Adipose tissue (tissue), 3 donors: ENCODE measurements at regions not wholly inside any gene's neighbourhood (a gene's known extent, or its start where the extent isn't known, plus 50 kb on each side); places are given as distances from the start of the nearest gene placed in this dataset.

Experiments used
- H3K27ac ChIP-seq: one replicate; pipeline ENCODE4 v1.5.1; 2013; ENCODE audit warnings: low read depth, low read length
- WGBS, 3 donors: extraction: QIAGEN DNeasy Blood & Tissue Kit; methylation state at CpG; one replicate each; pipeline ENCODE4 v1.1.7; 2013; 5-methylcytosine and 5-hydroxymethylcytosine counted together
- donor health status: healthy with polysubstance abuse.
- donor health status: Bipolar disorder and iron deficiency.
- donor health status: healthy.

- H3K27ac ChIP-seq: no peak overlapping the region
- WGBS, 3 donors: 93 to 96% (median 95%) methylated on average over 9 of the region's 9 CpGs
These were observed 335.5 kb downstream of the FOXO1 start for GRCh38 chr13:40330950-40331349.

GRCh38 chr13:40331802-40332201, 334.6 kb downstream of the FOXO1 start:
- no peak overlapping the region for H3K27ac ChIP-seq

GRCh38 chr13:40333226-40333625, 333.2 kb downstream of the FOXO1 start:
- 88 to 92% (median 91%) methylated on average over 4 of the region's 4 CpGs for WGBS, 3 donors
- H3K27ac ChIP-seq: no peak overlapping the region

- 71 to 89% (median 81%) methylated on average over 3 of the region's 3 CpGs for WGBS, 3 donors
- H3K27ac ChIP-seq: no peak overlapping the region
These were observed 332.4 kb downstream of the FOXO1 start for GRCh38 chr13:40334031-40334430.

GRCh38 chr13:40334616-40335015, 331.8 kb downstream of the FOXO1 start:
- no peak overlapping the region for H3K27ac ChIP-seq
- WGBS, 3 donors: 96 to 99% (median 97%) methylated on average over 6 of the region's 6 CpGs

GRCh38 chr13:40336228-40337221, 329.9 kb downstream of the FOXO1 start:
- 51 to 80% (median 63%) methylated on average over 7 of the region's 7 CpGs for WGBS, 3 donors
- H3K27ac ChIP-seq: no peak overlapping the region

- H3K27ac ChIP-seq: no peak overlapping the region
- whole genome bisulfite sequencing, 3 donors: 78 to 93% (median 84%) methylated on average over 6 of the region's 6 CpGs
These were observed 328.8 kb downstream of the FOXO1 start for GRCh38 chr13:40337651-40338050.

- no peak overlapping the region for H3K27ac ChIP-seq
- 77 to 96% (median 95%) methylated on average over 5 of the region's 5 CpGs for WGBS, 3 donors
These were observed 328.2 kb downstream of the FOXO1 start for GRCh38 chr13:40338217-40338616.

- WGBS, 3 donors: 51 to 89% (median 87%) methylated on average over 6 of the region's 6 CpGs
- H3K27ac ChIP-seq: no peak overlapping the region
These were observed 325.9 kb downstream of the FOXO1 start for GRCh38 chr13:40340368-40341095.

GRCh38 chr13:40341096-40341471, 325.4 kb downstream of the FOXO1 start:
- 39 to 73% (median 67%) methylated on average over 1 of the region's 1 CpG for WGBS, 3 donors

GRCh38 chr13:40341501-40341900, 324.9 kb downstream of the FOXO1 start:
- H3K27ac ChIP-seq: no peak overlapping the region
- 91 to 99% (median 95%) methylated on average over 3 of the region's 3 CpGs for WGBS, 3 donors

More at GRCh38 chr13:40341096-40341471, 325.4 kb downstream of the FOXO1 start:
- no peak overlapping the region for H3K27ac ChIP-seq

GRCh38 chr13:40342461-40342860, 324.0 kb downstream of the FOXO1 start:
- 70 to 84% (median 80%) methylated on average over 7 of the region's 7 CpGs for WGBS, 3 donors
- no peak overlapping the region for H3K27ac ChIP-seq

- no peak overlapping the region for H3K27ac ChIP-seq
- WGBS, 3 donors: 90 to 92% (median 91%) methylated on average over 3 of the region's 3 CpGs
These were observed 323.5 kb downstream of the FOXO1 start for GRCh38 chr13:40342901-40343300.

- no peak overlapping the region for H3K27ac ChIP-seq
- 36 to 92% (median 87%) methylated on average over 3 of the region's 3 CpGs for WGBS, 3 donors
These were observed 322.7 kb downstream of the FOXO1 start for GRCh38 chr13:40343550-40344269.

- no peak overlapping the region for H3K27ac ChIP-seq
- 74 to 84% (median 83%) methylated on average over 11 of the region's 11 CpGs for WGBS, 3 donors
These were observed 321.9 kb downstream of the FOXO1 start for GRCh38 chr13:40344270-40345148.

GRCh38 chr13:40345149-40345514, 321.3 kb downstream of the FOXO1 start:
- H3K27ac ChIP-seq: no peak overlapping the region
- WGBS, 3 donors: 94 to 99% (median 95%) methylated on average over 2 of the region's 2 CpGs

GRCh38 chr13:40345654-40346372, 320.6 kb downstream of the FOXO1 start:
- WGBS, 3 donors: 56 to 73% (median 70%) methylated on average over 12 of the region's 12 CpGs
- H3K27ac ChIP-seq: no peak overlapping the region
